CD4-positive, alpha-beta memory T cell (primary cell): ENCODE measurements at regions not wholly inside any gene's neighbourhood (a gene's known extent, or its start where the extent isn't known, plus 50 kb on each side); places are given as distances from the start of the nearest gene placed in this dataset.

Source experiments
- CTCF ChIA-PET: fragments of 350-600 bp; sonication (Branson Sonifier 250); formaldehyde crosslinking; loops from one replicate; lab custom pipeline; 2021; ENCODE audit warnings: inconsistent platforms; ENCODE audit not compliant: partially characterized antibody; lab: Charles Lee
- POLR2A ChIA-PET: fragments of 350-600 bp; sonication (Branson Sonifier 250); formaldehyde crosslinking; loops from one replicate; lab custom pipeline; 2021; ENCODE audit not compliant: partially characterized antibody; lab: Charles Lee
- DNase-seq, 5 donors: peaks; one replicate each; pipeline versions ENCODE4 v3.0.0 to v3.0.0-alpha.2; 2020 to 2022; ENCODE audit warnings: mixed read lengths in 1 of 5
- H3K27ac ChIP-seq: one replicate; pipeline ENCODE4 v1.7.0; 2013; ENCODE audit warnings: low read depth, low read length
- H3K27me3 ChIP-seq: 2 replicates; pipeline ENCODE4 v1.7.0; 2013; ENCODE audit warnings: mild to moderate bottlenecking, low read length, moderate library complexity; ENCODE audit not compliant: insufficient read depth
- H3K36me3 ChIP-seq: 2 replicates; pipeline ENCODE4 v1.7.0; 2013; ENCODE audit warnings: mild to moderate bottlenecking, low read length, moderate library complexity; ENCODE audit not compliant: insufficient read depth
- H3K4me1 ChIP-seq: 2 replicates; pipeline ENCODE4 v1.7.0; 2013; ENCODE audit warnings: mild to moderate bottlenecking, low read length, moderate library complexity; ENCODE audit not compliant: insufficient read depth
- H3K4me3 ChIP-seq, 2 donors: one replicate each; pipeline ENCODE4 v1.7.0; 2013; ENCODE audit warnings: low read length in 2 of 2, mild to moderate bottlenecking in 1 of 2
- H3K9me3 ChIP-seq, 2 donors: one replicate each; pipeline ENCODE4 v1.7.0; 2013; ENCODE audit warnings: low read length in 2 of 2, control low read depth in 1 of 2; ENCODE audit not compliant: control insufficient read depth in 1 of 2
- H3K27ac Mint-ChIP-seq, 7 donors: one replicate each; pipeline ENCODE4 v1.8.0; 2020 to 2021; ENCODE audit warnings: mixed read lengths in 7 of 7, mild to moderate bottlenecking in 6 of 7, inconsistent platforms in 3 of 7, moderate library complexity in 3 of 7
- H3K27me3 Mint-ChIP-seq, 2 donors: one replicate each; pipeline ENCODE4 v1.8.0; 2020 to 2021; ENCODE audit warnings: mixed read lengths in 2 of 2
- H3K36me3 Mint-ChIP-seq, 2 donors: one replicate each; pipeline ENCODE4 v1.8.0; 2020 to 2021; ENCODE audit warnings: mixed read lengths in 2 of 2, inconsistent platforms in 1 of 2, mild to moderate bottlenecking in 1 of 2
- H3K4me1 Mint-ChIP-seq, 4 donors: one replicate each; pipeline ENCODE4 v1.8.0; 2020 to 2021; ENCODE audit warnings: mixed read lengths in 4 of 4, mild to moderate bottlenecking in 1 of 4
- H3K4me3 Mint-ChIP-seq, 8 donors: one replicate each; pipeline ENCODE4 v1.8.0; 2020 to 2021; ENCODE audit warnings: mixed read lengths in 8 of 8, mild to moderate bottlenecking in 7 of 8, moderate library complexity in 6 of 8, inconsistent platforms in 3 of 8
- H3K9me3 Mint-ChIP-seq, 8 donors: one replicate each; pipeline ENCODE4 v1.8.0; 2020 to 2021; ENCODE audit warnings: mixed read lengths in 8 of 8, mild to moderate bottlenecking in 5 of 8, inconsistent platforms in 3 of 8, moderate library complexity in 1 of 8
- intact Hi-C: fragments of 100-400 bp; cut with micrococcal nuclease; formaldehyde crosslinking; loops from one replicate; pipeline ENCODE4 v1.15.1; 2023

GRCh38 chr5:4893063-4893744, 246.9 kb upstream of the ADAMTS16 start:
- no peaks in the 10 kb centered on the region for H3K9me3 ChIP-seq
- Mint-ChIP-seq H3K9me3 (peaks cover 0 to 10% (median 3%) of the 10 kb centered on the region in 8 donors), H3K4me1 (no peaks in the 10 kb centered on the region), H3K27ac (no peak overlapping the region), H3K36me3 (no peaks in the 10 kb centered on the region), H3K4me3 (no peak overlapping the region), H3K27me3 (no peaks in the 10 kb centered on the region)
- H3K27me3 ChIP-seq, result no peaks in the 10 kb centered on the region
- no peaks in the 10 kb centered on the region for H3K36me3 ChIP-seq
- no peaks in the 10 kb centered on the region for H3K4me1 ChIP-seq
- no peak for DNase-seq
- no peak overlapping the region for H3K27ac ChIP-seq
- no peak overlapping the region for H3K4me3 ChIP-seq
- POLR2A ChIA-PET, result no interaction called here
- intact Hi-C loops, result no loop called here
- CTCF ChIA-PET, result interaction anchor here (1.3 kb wide), 1 partner anchor 12 kb away, joined by 3 read pairs; no protein-coding TSS in a partner anchor

- H3K9me3 ChIP-seq, result no peaks in the 10 kb centered on the region
- peaks cover 0 to 8% (median 3%) of the 10 kb centered on the region in 8 donors for H3K9me3 Mint-ChIP-seq
- H3K27me3 ChIP-seq, result no peaks in the 10 kb centered on the region
- ChIA-PET CTCF (no interaction called here), POLR2A (no interaction called here)
- no peak overlapping the region for H3K4me3 ChIP-seq
- no peak for DNase-seq
- no peaks in the 10 kb centered on the region for H3K4me1 Mint-ChIP-seq
- no peak overlapping the region for H3K27ac ChIP-seq
- no peaks in the 10 kb centered on the region for H3K4me1 ChIP-seq
- no peaks in the 10 kb centered on the region for H3K36me3 Mint-ChIP-seq
- H3K4me3 Mint-ChIP-seq, result peak overlapping the region in 1 of 8 donors; percentile 32
- H3K27me3 Mint-ChIP-seq, result no peaks in the 10 kb centered on the region
- no peaks in the 10 kb centered on the region for H3K36me3 ChIP-seq
- intact Hi-C loops, result no loop called here
- H3K27ac Mint-ChIP-seq, result no peak overlapping the region
These were observed 243.8 kb upstream of the ADAMTS16 start for GRCh38 chr5:4896328-4896727.

- H3K9me3 ChIP-seq, result no peaks in the 10 kb centered on the region
- intact Hi-C loops, result no loop called here
- Mint-ChIP-seq H3K9me3 (peaks cover 0 to 5% (median 2%) of the 10 kb centered on the region in 8 donors), H3K27me3 (no peaks in the 10 kb centered on the region), H3K4me3 (no peak overlapping the region), H3K27ac (no peak overlapping the region), H3K4me1 (no peaks in the 10 kb centered on the region), H3K36me3 (no peaks in the 10 kb centered on the region)
- CTCF ChIA-PET, result no interaction called here
- no peak for DNase-seq
- H3K4me3 ChIP-seq, result no peak overlapping the region
- H3K27me3 ChIP-seq, result no peaks in the 10 kb centered on the region
- POLR2A ChIA-PET, result no interaction called here
- H3K27ac ChIP-seq, result no peak overlapping the region
- no peaks in the 10 kb centered on the region for H3K36me3 ChIP-seq
- H3K4me1 ChIP-seq, result no peaks in the 10 kb centered on the region
These were observed 238.8 kb upstream of the ADAMTS16 start for GRCh38 chr5:4901305-4901811.

- no peaks in the 10 kb centered on the region for H3K36me3 ChIP-seq
- no peaks in the 10 kb centered on the region for H3K4me1 ChIP-seq
- H3K27ac ChIP-seq, result no peak overlapping the region
- H3K9me3 ChIP-seq, result no peaks in the 10 kb centered on the region
- no peak for DNase-seq
- no peaks in the 10 kb centered on the region for H3K27me3 ChIP-seq
- H3K27me3 Mint-ChIP-seq, result no peaks in the 10 kb centered on the region
- H3K9me3 Mint-ChIP-seq, result peaks cover 0 to 5% (median 2%) of the 10 kb centered on the region in 8 donors
- intact Hi-C loops, result no loop called here
- H3K4me3 Mint-ChIP-seq, result no peak overlapping the region
- H3K4me3 ChIP-seq, result no peak overlapping the region
- no peaks in the 10 kb centered on the region for H3K36me3 Mint-ChIP-seq
- CTCF ChIA-PET, result no interaction called here
- POLR2A ChIA-PET, result no interaction called here
- no peak overlapping the region for H3K27ac Mint-ChIP-seq
- H3K4me1 Mint-ChIP-seq, result no peaks in the 10 kb centered on the region
These were observed 238.2 kb upstream of the ADAMTS16 start for GRCh38 chr5:4901924-4902323.

- Histone ChIP-seq H3K9me3 (no peaks in the 10 kb centered on the region), H3K27ac (no peak overlapping the region), H3K36me3 (no peaks in the 10 kb centered on the region), H3K4me3 (no peak overlapping the region), H3K4me1 (no peaks in the 10 kb centered on the region), H3K27me3 (no peaks in the 10 kb centered on the region)
- ChIA-PET POLR2A (no interaction called here), CTCF (no interaction called here)
- H3K27me3 Mint-ChIP-seq, result no peaks in the 10 kb centered on the region
- H3K4me3 Mint-ChIP-seq, result no peak overlapping the region
- intact Hi-C loops, result no loop called here
- no peak overlapping the region for H3K27ac Mint-ChIP-seq
- no peaks in the 10 kb centered on the region for H3K36me3 Mint-ChIP-seq
- H3K9me3 Mint-ChIP-seq, result peaks cover 0 to 7% (median under 1%) of the 10 kb centered on the region in 8 donors
- DNase-seq, result no peak
- H3K4me1 Mint-ChIP-seq, result no peaks in the 10 kb centered on the region
These were observed 234.2 kb upstream of the ADAMTS16 start for GRCh38 chr5:4905674-4906520.

- Histone ChIP-seq H3K9me3 (no peaks in the 10 kb centered on the region), H3K4me3 (no peak overlapping the region), H3K36me3 (no peaks in the 10 kb centered on the region), H3K27ac (no peak overlapping the region), H3K27me3 (no peaks in the 10 kb centered on the region), H3K4me1 (no peaks in the 10 kb centered on the region)
- intact Hi-C loops, result no loop called here
- ChIA-PET POLR2A (no interaction called here), CTCF (no interaction called here)
- Mint-ChIP-seq H3K27me3 (no peaks in the 10 kb centered on the region), H3K36me3 (no peaks in the 10 kb centered on the region), H3K9me3 (peaks cover 0 to 4% (median 2%) of the 10 kb centered on the region in 8 donors), H3K27ac (no peak overlapping the region), H3K4me3 (no peak overlapping the region), H3K4me1 (peaks cover 0 to 1% (median 0%) of the 10 kb centered on the region in 4 donors)
- no peak for DNase-seq
These were observed 233.3 kb upstream of the ADAMTS16 start for GRCh38 chr5:4906786-4907185.

GRCh38 chr5:4907571-4907970, 232.6 kb upstream of the ADAMTS16 start:
- no peaks in the 10 kb centered on the region for H3K27me3 Mint-ChIP-seq
- Histone ChIP-seq H3K9me3 (no peaks in the 10 kb centered on the region), H3K4me3 (no peak overlapping the region), H3K27me3 (no peaks in the 10 kb centered on the region), H3K36me3 (no peaks in the 10 kb centered on the region), H3K4me1 (no peaks in the 10 kb centered on the region), H3K27ac (no peak overlapping the region)
- peaks cover 0 to 1% (median 0%) of the 10 kb centered on the region in 4 donors for H3K4me1 Mint-ChIP-seq
- intact Hi-C loops, result no loop called here
- CTCF ChIA-PET, result no interaction called here
- peaks cover 0 to 3% (median 2%) of the 10 kb centered on the region in 8 donors for H3K9me3 Mint-ChIP-seq
- no peaks in the 10 kb centered on the region for H3K36me3 Mint-ChIP-seq
- DNase-seq, result no peak
- POLR2A ChIA-PET, result no interaction called here
- H3K27ac Mint-ChIP-seq, result no peak overlapping the region
- H3K4me3 Mint-ChIP-seq, result no peak overlapping the region
